GM12864 (cell line): ENCODE measurements at regions not wholly inside any gene's neighbourhood (a gene's known extent, or its start where the extent isn't known, plus 50 kb on each side); places are given as distances from the start of the nearest gene placed in this dataset.

Experiments used
- DNase-seq: peaks from one replicate; pipeline ENCODE4 v3.0.0-alpha.2; 2011; ENCODE audit warnings: low read depth
- H3K4me3 ChIP-seq: 2 replicates; pipeline ENCODE4 v1.5.1; 2011; ENCODE audit warnings: mild to moderate bottlenecking, low read depth, low read length, control low read depth
- CTCF ChIP-seq: IDR thresholded peaks from 2 replicates; pipeline ENCODE4 v1.5.1; 2011; ENCODE audit warnings: low read depth, mild to moderate bottlenecking, moderate library complexity, low read length, control low read depth, inconsistent platforms; ENCODE audit errors: missing control alignments

DNA sequence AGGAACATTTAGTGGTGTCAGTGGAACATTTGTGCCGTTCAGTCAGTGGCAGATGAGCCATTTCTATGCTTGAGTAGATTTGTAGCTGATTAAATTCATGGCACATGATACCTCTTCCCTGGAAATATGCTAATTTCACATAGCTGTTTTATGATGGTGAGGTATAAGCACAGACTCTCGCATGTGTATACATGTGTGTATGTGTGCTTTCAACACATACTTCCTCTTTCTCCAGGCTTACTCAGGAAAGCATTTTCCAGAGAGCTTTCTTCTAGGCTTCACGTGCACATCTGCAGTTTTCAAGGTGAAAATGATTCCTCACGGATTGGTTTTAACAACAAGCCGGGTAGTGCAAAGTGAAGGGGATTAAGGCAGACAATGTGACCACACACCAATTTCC is 396.5 kb downstream of the HDGFL1 start:
- no peak for TF ChIP-seq CTCF
- no peak for DNase-seq

DNA sequence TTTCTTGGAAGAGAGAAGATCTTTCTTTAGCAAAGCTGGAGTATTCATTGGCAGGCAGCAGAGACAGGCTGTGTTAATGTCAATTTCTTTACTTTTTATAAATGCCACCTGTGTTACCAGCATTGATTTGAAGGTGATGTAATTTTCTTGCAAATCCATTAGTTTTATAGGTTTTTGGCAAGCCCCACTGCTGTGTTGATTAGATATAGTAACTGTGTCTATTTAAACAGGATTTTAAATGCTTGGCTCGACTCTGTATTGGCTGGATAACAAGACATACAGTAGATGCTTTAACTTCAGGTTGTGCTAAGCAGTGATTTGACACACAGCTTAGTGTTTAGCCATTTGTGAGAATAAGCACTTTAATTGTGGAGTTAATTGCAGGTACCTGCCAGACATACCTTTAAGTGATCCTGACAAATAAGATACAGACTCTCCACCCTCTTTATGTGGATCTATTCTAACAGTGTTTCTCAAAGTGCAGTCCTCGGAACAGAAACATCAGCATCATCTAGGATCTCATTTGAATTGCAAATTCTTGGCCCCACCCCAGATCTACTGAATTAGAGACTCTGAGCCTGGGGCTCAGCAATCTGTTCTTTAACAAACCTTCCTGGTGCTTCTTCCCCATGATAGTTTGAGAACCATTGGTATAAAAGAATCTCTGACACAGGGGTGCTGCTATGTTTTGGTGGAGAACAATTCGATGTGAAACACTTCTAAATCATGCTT is 397.5 kb downstream of the HDGFL1 start:
- TF ChIP-seq CTCF = no peak
- H3K4me3 ChIP-seq = no peak overlapping the region
- DNase-seq = no peak

More for the DNA sequence above, 396.5 kb downstream of the HDGFL1 start:
- H3K4me3 ChIP-seq = no peak overlapping the region

DNA sequence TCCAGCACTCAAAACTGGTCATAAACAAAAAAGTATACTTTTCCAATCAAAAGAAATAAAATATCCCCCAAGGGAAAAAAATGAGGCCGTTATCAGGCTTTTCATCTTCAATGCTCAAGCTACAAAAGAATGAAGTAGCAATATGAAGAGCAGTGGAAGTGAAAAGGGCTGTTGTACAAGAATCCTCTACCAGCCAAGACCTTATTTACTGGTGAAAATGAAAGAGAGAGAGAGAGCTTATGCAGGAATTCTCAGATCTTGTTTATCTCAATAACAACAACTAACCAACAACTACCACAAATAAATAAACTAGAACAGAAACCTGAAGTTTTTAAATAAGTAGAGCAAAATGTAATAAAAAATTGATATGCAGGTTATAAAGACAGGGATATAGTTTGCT is 400.6 kb downstream of the HDGFL1 start:
- DNase-seq = no peak
- no peak overlapping the region for H3K4me3 ChIP-seq
- TF ChIP-seq CTCF = no peak

GRCh38 chr6:22972771-22973170 is 403.4 kb downstream of the HDGFL1 start:
- H3K4me3 ChIP-seq = no peak overlapping the region
- no peak for DNase-seq
- TF ChIP-seq CTCF = no peak

GRCh38 chr6:22975079-22975478 is 405.7 kb downstream of the HDGFL1 start:
- no peak overlapping the region for H3K4me3 ChIP-seq
- no peak for DNase-seq
- no peak for TF ChIP-seq CTCF

GRCh38 chr6:22980446-22980845 is 411.1 kb downstream of the HDGFL1 start:
- H3K4me3 ChIP-seq = no peak overlapping the region
- no peak for DNase-seq
- no peak for TF ChIP-seq CTCF

DNA sequence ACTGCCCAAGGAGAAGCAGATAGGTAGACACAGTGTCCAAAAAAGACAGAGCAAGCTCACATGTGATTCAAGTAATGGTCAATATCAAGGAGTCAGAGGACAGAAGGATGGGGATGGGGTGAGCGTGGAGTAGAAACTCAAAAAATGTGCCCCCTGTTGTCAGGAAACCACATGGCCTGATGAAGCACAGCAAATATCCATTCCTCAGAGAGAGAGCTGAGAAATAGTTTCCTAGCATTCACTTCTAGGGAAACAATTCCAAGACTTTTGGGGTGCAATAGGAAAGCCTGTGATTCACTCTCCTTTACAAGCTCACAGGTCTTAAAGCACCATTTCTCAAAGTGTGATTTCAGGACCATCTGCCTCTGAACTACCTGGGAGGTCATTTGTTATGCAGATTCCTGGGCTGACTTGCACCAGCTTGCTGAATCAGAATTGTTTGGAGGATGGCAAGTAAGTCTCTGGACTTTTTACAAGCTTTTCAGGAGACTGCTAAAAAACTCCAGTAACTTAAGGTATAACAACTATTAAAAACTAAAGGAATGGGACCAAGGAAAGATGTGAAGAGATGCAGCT is 432.8 kb downstream of the HDGFL1 start:
- no peak for TF ChIP-seq CTCF
- no peak overlapping the region for H3K4me3 ChIP-seq
- no peak for DNase-seq
